B cell (primary cell): ENCODE measurements at regions not wholly inside any gene's neighbourhood (a gene's known extent, or its start where the extent isn't known, plus 50 kb on each side); places are given as distances from the start of the nearest gene placed in this dataset.

ENCODE experiments used
- ATAC-seq: fragments of 200-7000 bp; cut with Tn5 transposase; one replicate; pipeline ENCODE4 v1.10.0; 2021; ENCODE audit warnings: low read depth, mild to moderate bottlenecking, moderate number of reproducible peaks, moderate library complexity
- CTCF ChIA-PET: fragments of 350-600 bp; sonication (Branson Sonifier 250); formaldehyde crosslinking; loops from one replicate; lab custom pipeline; 2021; ENCODE audit warnings: antibody characterized with exemption, inconsistent platforms; lab: Charles Lee
- POLR2A ChIA-PET: fragments of 350-600 bp; sonication (Branson Sonifier 250); formaldehyde crosslinking; loops from one replicate; lab custom pipeline; 2021; ENCODE audit warnings: antibody characterized with exemption; lab: Charles Lee
- DNase-seq: peaks from one replicate; pipeline ENCODE4 v3.0.0; 2013
- H2AFZ ChIP-seq: 2 replicates; pipeline ENCODE4 v1.6.1; 2012; ENCODE audit warnings: mild to moderate bottlenecking, low read depth, low read length; ENCODE audit not compliant: insufficient read depth, poor library complexity, severe bottlenecking
- H3K27ac ChIP-seq, 2 donors: 1 replicate in 1 of 2; 2 replicates in 1 of 2; pipeline ENCODE4 v1.5.1; 2012 to 2013; ENCODE audit warnings: low read length in 2 of 2, mild to moderate bottlenecking in 2 of 2, moderate library complexity in 1 of 2
- H3K27me3 ChIP-seq, 4 experiments: fragments of 200-600 bp in 1 of 4; sonication (generic) in 1 of 4; replicated peaks in 1 of 4; 1 replicate in 2 of 4; 2 replicates in 2 of 4; pipeline versions ENCODE4 v1.6.1 to v1.7.0; 2013 to 2016; ENCODE audit warnings: low read length in 3 of 4, mild to moderate bottlenecking in 2 of 4, mixed read lengths in 1 of 4, moderate library complexity in 1 of 4; ENCODE audit not compliant: insufficient read depth in 4 of 4, control insufficient read depth in 3 of 4; ENCODE audit errors: control extremely low read depth in 1 of 4
- H3K36me3 ChIP-seq, 2 experiments: replicated peaks in 1 of 2; 1 replicate in 1 of 2; 2 replicates in 1 of 2; pipeline versions ENCODE4 v1.6.1 to v1.7.1; 2013; ENCODE audit warnings: low read length in 1 of 2; ENCODE audit not compliant: insufficient read depth in 2 of 2, control insufficient read depth in 1 of 2; ENCODE audit errors: control extremely low read depth in 1 of 2, extremely low read depth in 1 of 2
- H3K4me1 ChIP-seq, 2 donors: fragments of 200-600 bp in 1 of 2; sonication (generic) in 1 of 2; 1 replicate in 1 of 2; 2 replicates in 1 of 2; pipeline versions ENCODE4 v1.5.1 to v1.6.1; 2013 to 2017; ENCODE audit warnings: low read length in 2 of 2; ENCODE audit not compliant: control insufficient read depth in 2 of 2, insufficient read depth in 2 of 2
- H3K4me2 ChIP-seq: replicated peaks from 2 replicates; pipeline ENCODE3; 2012; ENCODE audit warnings: mild to moderate bottlenecking, low read depth, low read length; ENCODE audit not compliant: poor library complexity, severe bottlenecking
- H3K4me3 ChIP-seq, 5 experiments: fragments of 200-600 bp in 1 of 5; sonication (generic) in 1 of 5; 1 replicate in 3 of 5; 2 replicates in 2 of 5; pipeline versions ENCODE4 v1.5.1 to v1.7.0; 2011 to 2016; ENCODE audit warnings: low read length in 4 of 5, mild to moderate bottlenecking in 4 of 5, low read depth in 2 of 5, control low read depth in 1 of 5, moderate library complexity in 1 of 5; ENCODE audit not compliant: insufficient read depth in 1 of 5; ENCODE audit errors: control extremely low read depth in 1 of 5, extremely low read depth in 1 of 5
- H3K79me2 ChIP-seq: fragments of 200-600 bp; sonication (generic); one replicate; pipeline ENCODE4 v1.6.0; 2016; ENCODE audit warnings: low read length; ENCODE audit not compliant: control insufficient read depth, insufficient read depth
- H3K9ac ChIP-seq: fragments of 200-600 bp; sonication (generic); 2 replicates; pipeline ENCODE4 v1.6.1; 2017; ENCODE audit warnings: mild to moderate bottlenecking, low read length, moderate library complexity
- H3K9me3 ChIP-seq, 3 donors: one replicate each; pipeline versions ENCODE4 v1.6.1 to v1.7.1; 2013; ENCODE audit warnings: low read length in 2 of 3; ENCODE audit not compliant: control insufficient read depth in 2 of 3, insufficient read depth in 1 of 3; ENCODE audit errors: control extremely low read depth in 1 of 3
- H4K20me1 ChIP-seq: 2 replicates; pipeline ENCODE4 v1.6.0; 2012; ENCODE audit warnings: mild to moderate bottlenecking, low read length; ENCODE audit not compliant: insufficient read depth, control insufficient read depth, poor library complexity, severe bottlenecking
- H3K27ac Mint-ChIP-seq: one replicate; pipeline ENCODE4 v1.8.0; 2021; ENCODE audit warnings: mixed read lengths
- H3K27me3 Mint-ChIP-seq: one replicate; pipeline ENCODE4 v1.8.0; 2021; ENCODE audit warnings: mixed read lengths
- H3K4me1 Mint-ChIP-seq: one replicate; pipeline ENCODE4 v1.8.0; 2021; ENCODE audit warnings: mixed read lengths
- H3K4me3 Mint-ChIP-seq: one replicate; pipeline ENCODE4 v1.8.0; 2021; ENCODE audit warnings: mixed read lengths
- H3K9me3 Mint-ChIP-seq: one replicate; pipeline ENCODE4 v1.8.0; 2022; ENCODE audit warnings: mixed read lengths; ENCODE audit not compliant: insufficient read depth
- EZH2 ChIP-seq: IDR thresholded peaks from 2 replicates; pipeline ENCODE4 v1.6.1; 2012; ENCODE audit warnings: borderline replicate concordance, low read depth, mild to moderate bottlenecking, moderate library complexity, low read length; ENCODE audit not compliant: insufficient read depth, poor library complexity, severe bottlenecking
- WGBS: methylation state at CpG from one replicate; pipeline ENCODE4 v1.1.5; 2013; ENCODE audit warnings: missing lambda C conversion rate; ENCODE audit not compliant: insufficient coverage; 5-methylcytosine and 5-hydroxymethylcytosine counted together
- intact Hi-C: fragments of 100-400 bp; cut with micrococcal nuclease; formaldehyde crosslinking; loops from one replicate; pipeline ENCODE4 v1.10.0; 2022
- TF ChIP-seq, protein P1 (sequence below): fragments of 200-600 bp; IDR thresholded peaks from one replicate; pipeline ENCODE4 v1.8.0; 2022; ENCODE audit warnings: antibody characterized with exemption, mild to moderate bottlenecking

DNA sequence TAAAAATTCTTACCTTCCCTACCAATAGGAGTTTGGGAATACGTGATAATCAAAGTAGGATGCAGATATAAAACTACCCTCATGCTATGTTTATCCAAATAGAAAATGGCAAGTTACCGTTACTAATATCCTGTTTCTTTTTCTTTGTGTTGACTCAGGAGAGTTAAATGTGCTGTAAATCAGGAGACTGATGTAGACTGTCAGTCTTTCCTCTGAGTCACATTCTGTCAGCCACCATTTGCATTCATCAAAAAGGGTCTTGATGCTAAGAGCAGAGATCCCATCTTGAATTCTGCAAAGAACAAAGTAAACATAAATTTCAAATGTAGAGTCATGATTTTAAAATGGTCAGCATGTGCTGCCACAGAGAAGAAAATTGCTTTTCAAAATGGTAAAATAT, 712.8 kb downstream of the SOCS6 start:
- no peak for DNase-seq
- Histone ChIP-seq H3K4me1 (no peaks in the 10 kb centered on the region), H3K79me2 (no peaks in the 10 kb centered on the region), H3K4me2 (no peak overlapping the region), H3K27ac (no peak overlapping the region), H3K27me3 (no peaks in the 10 kb centered on the region), H3K36me3 (no peaks in the 10 kb centered on the region), H4K20me1 (no peaks in the 10 kb centered on the region), H2AFZ (no peak overlapping the region), H3K9me3 (no peaks in the 10 kb centered on the region), H3K9ac (no peak overlapping the region), H3K4me3 (no peak overlapping the region)
- no peak overlapping the region for H3K4me3 Mint-ChIP-seq
- WGBS, result no CpG with 5 or more reads among the region's 2 CpGs
- no peaks in the 10 kb centered on the region for H3K27me3 Mint-ChIP-seq
- no peak for TF ChIP-seq EZH2
- TF ChIP-seq, protein P1, sequence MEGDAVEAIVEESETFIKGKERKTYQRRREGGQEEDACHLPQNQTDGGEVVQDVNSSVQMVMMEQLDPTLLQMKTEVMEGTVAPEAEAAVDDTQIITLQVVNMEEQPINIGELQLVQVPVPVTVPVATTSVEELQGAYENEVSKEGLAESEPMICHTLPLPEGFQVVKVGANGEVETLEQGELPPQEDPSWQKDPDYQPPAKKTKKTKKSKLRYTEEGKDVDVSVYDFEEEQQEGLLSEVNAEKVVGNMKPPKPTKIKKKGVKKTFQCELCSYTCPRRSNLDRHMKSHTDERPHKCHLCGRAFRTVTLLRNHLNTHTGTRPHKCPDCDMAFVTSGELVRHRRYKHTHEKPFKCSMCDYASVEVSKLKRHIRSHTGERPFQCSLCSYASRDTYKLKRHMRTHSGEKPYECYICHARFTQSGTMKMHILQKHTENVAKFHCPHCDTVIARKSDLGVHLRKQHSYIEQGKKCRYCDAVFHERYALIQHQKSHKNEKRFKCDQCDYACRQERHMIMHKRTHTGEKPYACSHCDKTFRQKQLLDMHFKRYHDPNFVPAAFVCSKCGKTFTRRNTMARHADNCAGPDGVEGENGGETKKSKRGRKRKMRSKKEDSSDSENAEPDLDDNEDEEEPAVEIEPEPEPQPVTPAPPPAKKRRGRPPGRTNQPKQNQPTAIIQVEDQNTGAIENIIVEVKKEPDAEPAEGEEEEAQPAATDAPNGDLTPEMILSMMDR, result no peak
- ATAC-seq, result no peak
- no peaks in the 10 kb centered on the region for H3K4me1 Mint-ChIP-seq
- ChIA-PET CTCF (no interaction called here), POLR2A (no interaction called here)
- intact Hi-C loops, result no loop called here
- H3K9me3 Mint-ChIP-seq, result peaks cover 5% of the 10 kb centered on the region
- no peak overlapping the region for H3K27ac Mint-ChIP-seq

DNA sequence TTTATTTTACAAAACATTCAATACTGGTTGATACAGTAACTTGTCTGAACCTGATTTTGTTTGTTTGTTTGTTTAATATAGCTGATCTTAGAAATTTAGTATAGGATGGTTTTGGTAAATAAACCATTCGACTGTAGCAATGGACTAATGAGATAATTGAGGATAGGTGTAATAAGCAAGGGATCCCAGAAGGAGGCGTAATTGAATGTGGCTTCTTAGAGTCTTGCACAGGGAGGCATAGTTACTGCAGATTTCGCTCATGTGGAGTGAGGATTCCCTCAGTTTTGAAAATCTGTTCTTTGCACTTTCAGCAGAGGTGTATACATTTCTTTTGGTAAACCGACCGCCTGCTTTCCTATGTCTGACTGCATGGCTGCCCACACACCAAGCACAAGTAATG, 709.6 kb downstream of the SOCS6 start:
- no peaks in the 10 kb centered on the region for H3K27me3 ChIP-seq
- WGBS, result 85% methylated on average over 3 of the region's 5 CpGs
- intact Hi-C loops, result no loop called here
- TF ChIP-seq, protein P1, result no peak
- no peak for TF ChIP-seq EZH2
- H3K4me2 ChIP-seq, result no peak overlapping the region
- peaks cover 0 to 4% (median 0%) of the 10 kb centered on the region in 3 donors for H3K9me3 ChIP-seq
- no peaks in the 10 kb centered on the region for H3K4me1 Mint-ChIP-seq
- ATAC-seq (no peak), DNase-seq (no peak)
- H3K36me3 ChIP-seq, result no peaks in the 10 kb centered on the region
- no peaks in the 10 kb centered on the region for H3K79me2 ChIP-seq
- no peak overlapping the region for H3K27ac ChIP-seq
- H3K4me1 ChIP-seq, result no peaks in the 10 kb centered on the region
- no peaks in the 10 kb centered on the region for H4K20me1 ChIP-seq
- no peak overlapping the region for H3K9ac ChIP-seq
- no peak overlapping the region for H3K27ac Mint-ChIP-seq
- CTCF ChIA-PET, result no interaction called here
- no peak overlapping the region for H3K4me3 Mint-ChIP-seq
- H3K4me3 ChIP-seq, result no peak overlapping the region
- H3K9me3 Mint-ChIP-seq, result peaks cover 5% of the 10 kb centered on the region
- no peaks in the 10 kb centered on the region for H3K27me3 Mint-ChIP-seq
- no peak overlapping the region for H2AFZ ChIP-seq
- POLR2A ChIA-PET, result no interaction called here
